Upper lobe of right lung (tissue), 1 donor: ENCODE measurements at regions not wholly inside any gene's neighbourhood (a gene's known extent, or its start where the extent isn't known, plus 50 kb on each side); places are given as distances from the start of the nearest gene placed in this dataset.

Source experiments
- ATAC-seq: fragments of 200-7000 bp; cut with Tn5 transposase; one replicate; pipeline ENCODE4 v1.9.1; 2020; ENCODE audit warnings: mild to moderate bottlenecking, moderate library complexity
- DNase-seq: peaks from one replicate; pipeline ENCODE4 v3.0.0-alpha.2; 2020
- H3K27ac ChIP-seq: fragments of 200-600 bp; one replicate; pipeline ENCODE4 v1.8.0; 2022
- H3K27me3 ChIP-seq: fragments of 200-600 bp; one replicate; pipeline ENCODE4 v1.8.0; 2022; ENCODE audit warnings: mild to moderate bottlenecking
- H3K36me3 ChIP-seq: fragments of 200-600 bp; one replicate; pipeline ENCODE4 v1.8.0; 2022
- H3K4me1 ChIP-seq: fragments of 200-600 bp; one replicate; pipeline ENCODE4 v1.8.0; 2022
- H3K4me3 ChIP-seq: fragments of 200-600 bp; one replicate; pipeline ENCODE4 v1.8.0; 2022; ENCODE audit warnings: mild to moderate bottlenecking
- H3K9me3 ChIP-seq: fragments of 200-600 bp; one replicate; pipeline ENCODE4 v1.8.0; 2022
- intact Hi-C: fragments of 100-400 bp; cut with DNase I; formaldehyde crosslinking; loops from one replicate; pipeline ENCODE4 v1.11.0; 2022
- TF ChIP-seq, protein P1 (sequence below): fragments of 200-600 bp; IDR thresholded peaks from one replicate; pipeline ENCODE4 v1.8.0; 2022; ENCODE audit warnings: antibody characterized with exemption
- donor health status: DM: no; HTN: yes; CAD: no; lungs with severe emphysema.

DNA sequence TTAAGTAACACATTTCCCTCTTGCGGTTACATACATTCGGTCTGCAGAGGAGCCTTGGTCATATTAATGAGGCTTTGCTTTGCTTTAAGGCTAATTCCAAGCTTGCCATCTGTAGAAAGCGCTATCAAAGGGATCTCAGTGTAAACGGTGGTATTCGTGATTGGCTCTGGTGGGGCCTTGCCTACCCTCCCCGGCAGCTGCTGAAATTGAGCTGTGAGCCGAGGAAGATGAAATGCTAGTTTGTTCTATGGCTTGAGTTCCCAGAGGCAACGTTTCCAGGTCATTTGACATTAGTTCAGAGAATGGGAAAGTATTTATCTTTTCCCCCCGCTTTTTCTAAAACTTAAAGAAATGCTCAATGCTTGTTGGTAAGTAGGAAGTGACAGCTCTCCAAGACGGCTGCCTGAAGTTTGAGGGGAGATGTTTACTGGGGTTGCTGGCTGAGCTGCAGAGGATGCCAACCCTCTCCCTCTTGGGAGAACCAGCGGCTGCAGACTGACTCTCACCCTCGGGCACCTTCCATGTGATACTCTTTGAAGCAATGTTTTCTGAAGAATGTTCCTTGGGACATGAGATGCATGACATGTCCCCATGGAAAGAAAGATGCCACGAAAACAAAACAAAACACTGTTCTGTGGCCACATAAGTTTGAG lies 458.7 kb upstream of the EEF2KMT start:
- TF ChIP-seq, protein P1, sequence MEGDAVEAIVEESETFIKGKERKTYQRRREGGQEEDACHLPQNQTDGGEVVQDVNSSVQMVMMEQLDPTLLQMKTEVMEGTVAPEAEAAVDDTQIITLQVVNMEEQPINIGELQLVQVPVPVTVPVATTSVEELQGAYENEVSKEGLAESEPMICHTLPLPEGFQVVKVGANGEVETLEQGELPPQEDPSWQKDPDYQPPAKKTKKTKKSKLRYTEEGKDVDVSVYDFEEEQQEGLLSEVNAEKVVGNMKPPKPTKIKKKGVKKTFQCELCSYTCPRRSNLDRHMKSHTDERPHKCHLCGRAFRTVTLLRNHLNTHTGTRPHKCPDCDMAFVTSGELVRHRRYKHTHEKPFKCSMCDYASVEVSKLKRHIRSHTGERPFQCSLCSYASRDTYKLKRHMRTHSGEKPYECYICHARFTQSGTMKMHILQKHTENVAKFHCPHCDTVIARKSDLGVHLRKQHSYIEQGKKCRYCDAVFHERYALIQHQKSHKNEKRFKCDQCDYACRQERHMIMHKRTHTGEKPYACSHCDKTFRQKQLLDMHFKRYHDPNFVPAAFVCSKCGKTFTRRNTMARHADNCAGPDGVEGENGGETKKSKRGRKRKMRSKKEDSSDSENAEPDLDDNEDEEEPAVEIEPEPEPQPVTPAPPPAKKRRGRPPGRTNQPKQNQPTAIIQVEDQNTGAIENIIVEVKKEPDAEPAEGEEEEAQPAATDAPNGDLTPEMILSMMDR, result no peak
- ATAC-seq (no peak), DNase-seq (no peak)
- Histone ChIP-seq H3K9me3 (no peaks in the 10 kb centered on the region), H3K4me1 (no peaks in the 10 kb centered on the region), H3K36me3 (no peaks in the 10 kb centered on the region), H3K27me3 (no peaks in the 10 kb centered on the region), H3K27ac (no peak overlapping the region), H3K4me3 (no peak overlapping the region)
- intact Hi-C loops, result no loop called here

DNA sequence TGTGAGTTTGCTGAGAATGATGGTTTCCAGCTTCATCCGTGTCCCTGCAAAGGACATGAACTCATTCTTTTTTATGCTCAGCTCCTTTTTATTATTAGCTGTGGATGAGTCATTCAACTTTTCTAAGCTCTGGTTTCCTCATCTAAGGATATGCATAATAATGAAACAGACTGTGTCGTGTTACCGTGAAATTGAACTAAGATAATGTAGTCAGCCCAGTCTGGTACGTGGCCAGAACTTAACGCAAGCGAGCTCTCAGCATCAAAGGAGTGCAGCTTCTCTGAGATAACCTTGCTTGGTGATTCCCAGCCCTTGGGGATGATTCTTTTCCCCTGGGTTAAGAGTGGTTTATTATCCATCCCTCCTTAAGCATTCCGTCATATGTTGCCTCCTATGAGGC lies 454.3 kb upstream of the EEF2KMT start:
- H3K4me1 ChIP-seq, result no peaks in the 10 kb centered on the region
- no peaks in the 10 kb centered on the region for H3K9me3 ChIP-seq
- no peak for ATAC-seq
- intact Hi-C loops, result no loop called here
- no peaks in the 10 kb centered on the region for H3K27me3 ChIP-seq
- TF ChIP-seq, protein P1, result no peak
- no peak for DNase-seq
- H3K27ac ChIP-seq, result no peak overlapping the region
- H3K36me3 ChIP-seq, result no peaks in the 10 kb centered on the region
- no peak overlapping the region for H3K4me3 ChIP-seq

DNA sequence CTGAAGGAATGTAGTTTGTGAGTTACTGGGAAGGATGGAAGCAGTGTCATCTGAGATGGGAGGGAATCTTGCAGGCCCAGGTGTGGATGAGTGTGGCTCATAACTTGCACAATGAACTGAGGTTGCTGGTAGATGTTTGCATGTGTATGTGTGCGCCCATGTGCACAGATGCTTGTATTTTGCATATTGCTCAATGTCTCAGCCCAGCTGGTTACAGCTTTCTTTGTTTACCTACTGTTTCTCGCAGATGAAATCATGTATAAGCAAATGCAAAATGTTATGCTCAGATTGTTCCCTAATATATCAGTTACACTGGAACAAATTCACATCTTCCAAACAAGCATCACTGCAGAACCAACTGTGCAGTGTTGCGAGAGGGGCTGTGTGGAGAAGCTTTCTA lies 452.2 kb upstream of the EEF2KMT start:
- H3K27ac ChIP-seq, result no peak overlapping the region
- no peaks in the 10 kb centered on the region for H3K4me1 ChIP-seq
- intact Hi-C loops, result no loop called here
- ATAC-seq, result no peak
- H3K36me3 ChIP-seq, result no peaks in the 10 kb centered on the region
- TF ChIP-seq, protein P1, result no peak
- DNase-seq, result no peak
- H3K9me3 ChIP-seq, result no peaks in the 10 kb centered on the region
- H3K27me3 ChIP-seq, result no peaks in the 10 kb centered on the region
- no peak overlapping the region for H3K4me3 ChIP-seq

- Histone ChIP-seq H3K27me3 (no peaks in the 10 kb centered on the region), H3K27ac (no peak overlapping the region), H3K4me3 (no peak overlapping the region), H3K36me3 (no peaks in the 10 kb centered on the region), H3K4me1 (no peaks in the 10 kb centered on the region), H3K9me3 (no peaks in the 10 kb centered on the region)
- DNase-seq, result no peak
- TF ChIP-seq, protein P1, result no peak
- intact Hi-C loops, result no loop called here
- no peak for ATAC-seq
These were observed 443.8 kb upstream of the EEF2KMT start for GRCh38 chr16:5541356-5541755.

GRCh38 chr16:5537347-5537746 lies 439.8 kb upstream of the EEF2KMT start:
- Histone ChIP-seq H3K9me3 (no peaks in the 10 kb centered on the region), H3K4me1 (no peaks in the 10 kb centered on the region), H3K4me3 (no peak overlapping the region), H3K27me3 (no peaks in the 10 kb centered on the region), H3K36me3 (no peaks in the 10 kb centered on the region), H3K27ac (no peak overlapping the region)
- intact Hi-C loops, result no loop called here
- TF ChIP-seq, protein P1, result no peak
- DNase-seq, result no peak
- ATAC-seq, result no peak
